NOMO-1 treated with DMSO at 0.1 percent for 48 hours (cell line): ENCODE measurements at regions not wholly inside any gene's neighbourhood (a gene's known extent, or its start where the extent isn't known, plus 50 kb on each side); places are given as distances from the start of the nearest gene placed in this dataset.
"Not testable (repeated sequence)": the region's sequence is repeated elsewhere in the genome, so short reads cannot be mapped to it uniquely, and the experiment has no call there.

Experiments
- DNase-seq: peaks from one replicate; lab custom pipeline; 2025; ENCODE audit not compliant: unreplicated experiment; lab: John Stamatoyannopoulos, UW

DNA sequence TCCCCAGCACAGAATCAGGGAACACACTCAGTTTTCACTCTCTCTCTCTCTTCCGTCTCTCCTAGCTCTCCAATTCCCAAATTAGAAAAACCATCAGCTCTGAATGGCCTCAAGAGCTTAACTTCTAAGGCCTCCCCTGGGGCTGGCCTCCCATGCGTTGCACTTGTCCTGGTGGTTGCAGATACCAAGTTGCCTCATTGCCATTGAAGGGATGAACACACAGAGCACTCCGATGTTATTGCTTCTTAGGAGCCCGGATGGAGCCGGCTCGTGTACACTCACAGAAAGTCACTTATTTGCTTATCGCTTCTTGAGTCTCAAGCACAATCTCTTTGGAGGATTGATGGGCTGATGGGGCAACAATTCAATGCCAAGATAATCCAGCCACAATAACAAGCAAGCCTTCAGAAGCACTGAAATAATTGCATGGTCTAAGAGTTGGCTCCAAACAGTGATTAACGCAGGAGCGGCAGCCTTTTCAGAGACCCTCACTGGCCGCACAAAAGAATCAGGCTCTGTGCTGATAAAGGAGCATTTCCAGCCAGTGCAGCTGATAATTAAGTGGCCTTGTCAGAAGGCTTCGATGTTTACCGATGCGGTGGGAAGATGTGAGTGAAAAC lies 175.8 kb upstream of the TMEM132C start:
- DNase-seq: no peak

DNA sequence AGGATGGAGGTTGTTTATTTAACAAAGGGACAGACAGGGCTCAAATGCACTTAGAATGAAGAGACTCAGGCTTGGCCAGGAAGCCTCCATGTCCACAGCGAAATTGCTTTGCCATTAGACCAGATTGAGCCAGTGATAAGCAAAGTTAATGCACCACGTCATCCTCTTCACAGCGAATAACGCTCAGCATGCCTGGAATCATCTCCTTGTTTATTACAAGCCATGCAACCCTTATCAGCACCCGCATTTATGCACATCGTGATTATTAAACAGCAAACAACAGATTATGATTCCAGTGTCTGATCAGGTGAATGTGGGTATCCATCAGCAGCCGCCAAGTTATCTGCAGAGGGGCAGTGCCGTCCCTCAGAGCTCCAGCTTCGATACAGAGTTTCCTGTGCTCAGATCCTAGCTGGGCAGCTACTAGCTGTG lies 175.0 kb upstream of the TMEM132C start:
- DNase-seq: no peak

DNA sequence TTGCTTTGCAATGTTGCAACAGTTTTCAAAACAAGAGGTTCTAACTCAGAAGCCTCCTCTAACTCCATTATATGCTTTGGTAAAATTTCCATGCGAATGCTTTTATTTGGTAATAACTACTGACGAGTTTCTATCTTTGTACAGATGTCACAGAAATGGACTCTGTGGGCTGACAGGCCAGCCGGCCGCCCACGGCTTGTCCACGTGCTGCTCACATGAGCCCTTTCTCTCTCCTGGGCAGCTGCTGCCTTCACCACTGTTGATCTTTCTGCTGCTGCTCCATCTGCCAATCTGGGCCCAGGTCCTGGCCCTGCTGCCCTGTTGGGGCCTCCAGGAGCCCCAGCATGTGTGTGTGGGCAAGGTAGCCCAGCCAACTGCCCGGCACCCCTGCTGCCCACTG lies 168.2 kb upstream of the TMEM132C start:
- no peak for DNase-seq

DNA sequence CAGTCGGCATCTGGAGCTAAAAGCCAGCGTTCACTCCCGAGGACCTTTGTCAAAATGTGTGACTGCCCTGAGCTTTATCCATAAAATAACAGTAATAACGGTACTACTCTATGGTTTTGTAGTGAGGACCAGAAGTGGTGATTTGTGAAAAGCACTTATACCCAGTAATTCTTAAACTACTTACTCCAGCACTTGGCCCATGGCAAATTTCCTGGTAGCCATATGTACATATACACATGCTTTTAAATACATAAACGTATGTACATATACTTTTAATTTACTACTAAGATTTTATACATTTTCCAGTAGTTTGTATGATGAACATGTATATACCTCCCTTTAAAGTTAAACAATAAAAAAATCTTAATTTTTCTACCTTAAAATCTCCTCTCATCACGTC lies 163.8 kb upstream of the TMEM132C start:
- DNase-seq: no peak

DNA sequence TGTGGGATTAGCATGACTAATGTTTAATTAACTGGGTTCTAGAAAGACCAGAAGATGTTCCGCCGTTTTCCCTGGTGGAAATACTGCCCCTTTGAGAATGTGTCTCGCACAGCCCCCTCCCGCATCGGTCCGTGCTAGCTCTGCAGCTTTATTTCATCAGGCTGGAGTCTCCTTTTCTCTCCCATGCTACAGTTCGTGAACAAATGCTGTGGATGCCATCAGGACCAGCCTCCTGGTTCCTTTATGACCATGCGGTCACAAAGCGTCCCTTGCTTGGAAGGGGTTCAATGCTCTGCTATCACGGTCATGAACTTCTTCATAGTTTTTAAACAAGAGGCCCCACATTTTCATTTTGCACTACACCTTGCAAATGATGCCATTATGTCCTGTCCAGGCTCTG lies 157.7 kb upstream of the TMEM132C start:
- no peak for DNase-seq

DNA sequence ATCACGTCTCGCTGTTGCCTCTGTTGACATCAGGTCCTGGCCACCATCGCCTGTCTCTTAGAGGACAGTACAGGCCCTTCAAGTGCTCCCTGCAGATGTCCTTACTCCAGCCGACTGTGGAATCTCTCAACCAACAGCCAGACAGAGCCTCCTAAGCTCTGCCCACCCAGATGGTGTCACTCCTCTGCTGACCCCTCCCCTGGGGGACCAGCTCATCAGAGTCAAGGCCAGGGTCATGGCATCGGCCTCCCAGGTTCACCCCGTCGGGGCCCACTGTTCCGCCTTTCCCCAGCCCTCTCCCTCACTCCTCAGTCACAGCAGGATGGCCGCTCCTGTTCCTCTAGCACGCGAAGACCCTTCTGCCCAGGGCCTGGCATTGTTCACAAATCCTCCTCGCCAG lies 157.3 kb upstream of the TMEM132C start:
- no peak for DNase-seq

DNA sequence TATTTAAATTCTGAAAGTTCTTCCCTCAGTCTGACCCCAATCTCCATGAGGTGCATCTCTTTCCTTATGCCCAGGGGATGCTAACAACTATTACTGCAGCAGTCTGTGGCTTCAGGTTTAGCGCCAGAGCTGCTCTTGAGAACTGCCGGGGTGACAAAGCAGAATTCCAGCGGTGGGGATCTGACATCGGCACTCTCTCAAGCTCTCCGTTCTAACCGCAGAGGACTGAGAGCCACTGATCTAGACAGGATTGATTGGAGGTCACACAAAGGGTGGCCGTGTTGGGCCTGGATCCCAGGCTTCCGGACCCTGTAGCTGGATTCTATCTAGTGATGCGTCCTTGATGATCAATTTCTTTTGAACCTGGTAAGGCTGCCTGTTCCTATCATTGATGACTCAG lies 155.6 kb upstream of the TMEM132C start:
- DNase-seq: no peak

DNA sequence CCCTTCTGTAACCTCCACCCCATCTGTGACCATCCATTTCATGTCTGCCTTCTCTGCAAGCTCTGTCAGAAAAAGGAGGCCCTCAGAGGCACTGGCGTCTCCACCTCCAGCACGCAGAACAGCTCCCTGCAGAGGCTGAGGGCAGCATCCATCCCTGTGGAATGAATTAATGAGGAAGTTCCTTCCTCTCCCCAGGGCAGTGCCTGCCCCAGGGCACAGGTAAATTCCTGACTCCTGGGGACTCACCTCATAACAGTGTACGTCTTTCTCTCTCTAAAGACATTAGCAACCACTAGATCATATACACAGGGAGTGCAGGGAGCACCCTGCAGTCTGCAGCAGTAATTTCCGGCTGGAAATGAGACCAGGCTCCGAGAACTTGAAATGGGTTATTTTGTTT lies 155.0 kb upstream of the TMEM132C start:
- no peak for DNase-seq

DNA sequence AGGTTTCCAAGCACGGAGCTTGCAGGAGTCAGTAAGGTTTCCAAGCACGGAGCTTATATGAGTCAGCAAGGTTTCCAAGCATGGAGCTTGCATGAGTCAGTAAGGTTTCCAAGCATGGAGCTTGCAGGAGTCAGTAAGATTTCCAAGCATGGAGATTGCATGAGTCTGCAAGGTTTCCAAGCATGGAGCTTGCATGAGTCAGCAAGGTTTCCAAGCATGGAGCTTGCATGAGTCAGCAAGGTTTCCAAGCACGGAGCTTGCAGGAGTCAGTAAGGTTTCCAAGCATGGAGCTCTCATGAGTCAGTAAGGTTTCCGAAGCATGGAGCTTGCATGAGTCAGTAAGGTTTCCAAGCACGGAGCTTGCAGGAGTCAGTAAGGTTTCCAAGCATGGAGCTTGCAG lies 153.7 kb upstream of the TMEM132C start:
- not testable (repeated sequence) for DNase-seq

DNA sequence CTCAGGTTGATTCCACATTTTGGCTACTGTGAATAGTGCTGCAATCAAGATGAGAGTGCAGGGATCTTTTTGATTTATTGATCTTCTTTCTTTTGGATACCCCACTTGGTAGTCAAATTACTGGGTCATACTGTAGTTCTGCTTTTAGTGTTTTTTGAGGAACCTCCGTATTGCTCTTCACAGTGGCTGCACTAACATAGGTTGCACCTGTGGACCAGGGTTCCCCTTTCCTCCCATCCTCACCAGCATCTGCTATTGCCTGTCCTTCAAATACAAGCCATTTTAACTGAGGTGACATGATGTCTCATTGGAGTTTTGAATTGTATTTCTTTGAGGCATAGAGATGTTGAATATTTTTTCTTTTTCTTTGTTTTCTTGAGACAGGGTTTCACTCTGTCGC lies 152.5 kb upstream of the TMEM132C start:
- no peak for DNase-seq

DNA sequence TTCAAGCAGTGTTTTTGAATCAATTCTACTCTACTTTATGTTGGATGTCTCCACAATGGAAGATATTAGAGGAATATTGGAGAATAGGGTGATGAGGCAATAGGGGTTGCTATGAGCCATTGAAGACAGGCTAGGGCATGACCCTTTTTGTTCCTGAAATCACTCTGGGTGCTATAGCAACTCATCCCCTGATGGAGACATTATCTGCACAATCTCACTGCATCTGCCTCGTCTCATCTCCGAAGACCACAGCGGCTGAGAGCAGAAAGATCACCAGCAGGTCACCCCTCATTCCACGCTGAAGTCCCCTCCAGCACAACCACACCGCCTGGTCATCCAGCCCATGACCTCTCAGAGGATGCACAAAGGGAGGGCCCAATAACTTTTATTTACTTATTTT lies 150.4 kb upstream of the TMEM132C start:
- DNase-seq: no peak

DNA sequence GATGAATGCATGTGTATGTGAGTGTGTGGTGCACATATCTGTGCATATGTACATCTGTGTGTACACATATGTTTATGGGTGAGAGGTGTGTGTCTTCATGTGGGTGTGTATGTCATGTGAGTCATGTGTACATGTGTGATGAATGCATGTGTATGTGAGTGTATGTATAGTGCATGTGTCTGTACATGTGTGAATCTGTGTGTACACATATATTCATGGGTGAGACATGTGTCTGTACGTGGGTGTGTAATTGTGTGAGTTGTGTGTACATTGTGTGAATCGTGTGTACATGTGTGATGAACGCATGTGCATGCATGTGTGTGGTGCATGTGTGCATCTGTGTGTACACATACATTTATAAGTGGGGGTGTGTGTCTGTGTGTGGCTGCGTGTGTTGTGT lies 146.9 kb upstream of the TMEM132C start:
- no peak for DNase-seq

DNA sequence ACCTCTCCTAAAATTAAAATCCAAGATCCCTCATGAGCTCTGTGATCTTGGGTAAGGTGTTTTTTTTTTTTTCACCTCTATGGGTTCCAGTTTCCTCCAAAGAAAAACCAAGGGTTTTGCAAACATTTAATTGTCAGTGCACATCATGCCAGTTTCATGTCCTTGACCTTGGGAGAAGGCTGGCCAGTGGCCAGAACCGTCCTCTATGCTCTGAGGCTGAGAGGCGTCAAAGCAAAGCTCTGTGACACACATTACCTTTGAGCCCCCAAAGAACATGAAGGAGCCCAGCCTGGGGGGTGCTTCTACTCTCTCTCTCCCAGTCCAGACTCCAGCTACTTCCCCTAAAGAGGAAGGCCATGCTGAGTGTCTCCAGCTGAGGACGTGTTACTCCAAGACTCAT lies 145.5 kb upstream of the TMEM132C start:
- no peak for DNase-seq

DNA sequence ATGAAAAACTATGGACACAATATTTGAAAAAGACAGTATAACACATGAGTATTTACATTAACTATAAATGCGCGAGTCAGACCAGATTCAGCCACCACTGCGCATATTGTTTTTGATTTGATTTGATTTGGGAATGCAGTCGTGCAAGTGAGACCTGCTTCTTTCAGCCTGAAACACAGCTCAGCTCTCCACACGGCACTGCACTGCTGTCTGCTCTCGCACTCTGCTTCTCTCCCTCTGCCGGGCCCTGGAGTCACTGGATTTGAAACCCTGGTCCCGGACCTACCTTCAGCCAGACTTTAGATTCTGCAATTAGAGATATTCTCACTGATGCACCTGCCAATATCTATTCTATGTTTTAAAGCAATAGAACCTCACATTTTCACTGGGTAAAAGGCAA lies 143.9 kb upstream of the TMEM132C start:
- DNase-seq: no peak

DNA sequence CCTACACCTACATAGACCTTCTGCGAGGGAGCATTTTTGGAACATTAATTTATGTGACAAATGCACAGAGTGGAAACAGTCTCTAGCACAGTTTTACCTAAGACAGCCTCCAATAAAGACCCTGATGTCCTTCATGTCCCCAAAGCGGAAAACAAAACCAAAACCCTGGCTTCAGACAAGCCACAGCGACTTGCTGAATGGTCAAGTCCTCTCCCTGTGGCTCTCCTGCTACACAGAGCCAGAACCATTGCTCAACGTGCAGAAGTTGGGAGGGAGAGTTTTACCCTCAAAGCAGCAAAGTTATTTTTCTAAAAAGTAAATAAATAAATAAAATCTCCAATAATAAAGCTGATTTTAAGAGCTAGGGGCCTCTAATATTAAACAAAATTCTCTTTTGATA lies 135.0 kb upstream of the TMEM132C start:
- DNase-seq: no peak

DNA sequence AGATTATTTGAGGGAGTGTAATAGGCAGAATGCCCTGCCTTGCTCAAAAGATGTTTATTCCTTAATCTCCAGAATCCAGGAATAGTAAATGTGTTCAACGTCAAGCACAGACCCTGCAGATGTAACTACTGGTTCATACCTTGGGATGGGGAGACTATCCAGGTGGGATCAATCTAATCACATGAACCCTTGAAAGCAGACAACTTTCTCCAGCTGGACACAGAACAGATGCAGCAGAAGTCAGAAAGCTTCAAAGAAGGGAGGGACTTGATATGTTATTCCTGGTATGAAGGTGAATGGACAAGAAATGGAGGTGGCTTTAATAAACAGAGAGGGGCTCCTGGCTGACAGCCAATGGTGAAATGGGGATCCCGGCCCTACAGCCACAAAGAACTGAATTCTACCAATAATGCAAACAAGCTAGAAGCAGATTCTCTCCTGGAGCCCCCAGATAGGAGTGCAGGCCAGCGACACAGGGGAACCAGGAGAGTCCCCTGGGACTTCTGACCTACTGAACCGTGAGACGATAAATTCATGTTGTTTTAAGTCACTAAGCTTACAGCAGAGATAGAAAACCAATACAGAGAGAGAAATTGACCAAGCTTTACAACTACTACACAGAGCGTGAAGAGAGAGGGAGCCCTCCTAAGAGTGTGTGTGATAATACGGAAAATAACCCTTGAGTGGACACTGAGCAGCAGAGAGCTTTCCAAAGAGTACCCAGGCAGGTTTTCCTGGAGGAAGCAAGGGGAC lies 133.5 kb upstream of the TMEM132C start:
- no peak for DNase-seq

DNA sequence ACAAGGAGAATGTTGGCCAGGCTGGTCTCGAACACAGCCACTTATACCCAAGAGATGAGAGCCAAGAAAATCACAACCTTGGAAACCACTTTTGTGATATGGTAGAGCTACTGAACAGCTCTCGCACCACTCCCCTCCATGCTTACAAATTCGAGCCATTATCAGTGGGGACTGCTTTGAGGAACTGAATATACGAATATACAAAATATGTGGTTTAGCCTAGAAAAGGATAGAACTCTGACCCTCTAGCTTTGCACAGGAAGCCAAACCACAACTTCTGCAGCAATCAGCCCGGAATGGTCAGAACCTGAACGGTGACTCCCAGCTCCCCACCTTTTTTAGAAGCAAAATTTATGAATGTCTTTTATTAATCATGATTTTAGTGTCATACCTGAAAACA lies 129.8 kb upstream of the TMEM132C start:
- no peak for DNase-seq

DNA sequence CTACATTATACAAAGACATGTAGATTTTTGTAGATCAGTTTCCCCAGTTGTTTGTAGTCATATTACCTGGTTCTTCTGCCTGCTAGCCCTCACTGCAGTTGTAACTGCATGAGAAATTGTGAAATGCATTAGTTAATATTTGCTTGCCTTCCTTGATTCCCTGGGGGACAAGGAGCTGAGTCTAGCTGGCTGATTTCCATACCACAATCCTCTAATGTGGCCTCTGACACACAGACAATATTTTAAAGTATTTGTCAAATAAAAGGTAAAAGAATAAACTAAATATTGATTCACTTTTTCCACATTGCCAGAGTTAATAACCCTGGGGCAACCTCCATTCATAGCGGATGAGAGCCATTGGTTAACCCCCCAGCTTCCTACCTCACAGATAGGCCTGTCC lies 128.8 kb upstream of the TMEM132C start:
- no peak for DNase-seq

DNA sequence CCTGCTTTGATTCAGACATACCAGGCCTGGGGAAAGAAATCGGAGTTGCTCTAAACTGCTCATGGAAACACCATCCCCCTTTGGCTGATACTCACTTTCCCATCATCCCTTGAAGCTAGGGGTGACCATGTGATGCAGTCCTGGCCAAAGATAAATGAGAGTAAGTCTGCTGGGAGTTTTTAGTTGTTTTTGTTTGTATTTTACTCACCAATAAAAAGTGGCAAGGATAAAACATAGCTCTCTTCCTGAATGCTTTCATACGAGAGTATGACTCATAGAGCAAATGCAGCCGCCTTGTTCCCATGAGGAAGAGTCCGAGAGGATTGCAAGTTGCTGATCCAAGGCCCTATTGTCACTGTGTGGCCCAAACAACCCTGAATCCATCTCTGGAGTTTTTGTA lies 126.4 kb upstream of the TMEM132C start:
- no peak for DNase-seq

DNA sequence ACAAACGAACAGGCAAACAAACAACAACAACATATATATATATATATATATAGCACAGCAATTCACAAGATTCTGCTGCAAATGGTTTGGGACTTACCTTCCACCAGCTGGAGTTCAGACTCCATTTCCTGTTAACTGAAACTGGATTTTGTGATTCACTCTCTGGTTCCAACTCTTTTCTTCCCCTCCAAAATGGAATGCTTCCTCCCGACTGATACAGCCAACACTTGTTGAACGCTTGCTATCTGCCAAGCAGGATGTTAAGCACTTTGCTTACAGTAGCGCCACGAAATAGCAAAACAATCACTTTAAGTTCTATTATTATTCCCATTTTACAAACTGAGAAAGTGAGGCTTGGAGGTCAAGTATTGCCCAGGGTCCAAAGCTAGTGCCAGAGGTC lies 116.0 kb upstream of the TMEM132C start:
- no peak for DNase-seq

DNA sequence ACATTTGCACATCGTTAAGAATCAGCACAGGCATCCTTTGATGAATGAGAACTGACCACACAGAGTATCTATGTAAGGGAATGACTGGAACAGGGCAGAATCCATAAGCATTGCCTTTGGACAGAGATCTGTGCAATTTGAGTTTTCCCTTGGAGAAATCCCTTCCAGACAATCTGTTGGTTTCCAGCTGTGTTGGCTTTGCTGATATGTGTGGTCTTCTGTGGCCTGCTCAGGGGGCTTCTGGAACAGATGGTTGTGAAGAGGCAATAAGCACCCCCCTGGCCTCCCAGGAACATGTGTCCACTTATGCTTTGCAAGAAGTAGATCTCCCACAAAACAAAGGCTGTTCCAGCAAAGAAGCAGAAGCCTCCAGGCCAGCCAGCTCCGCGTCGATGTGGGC lies 111.4 kb upstream of the TMEM132C start:
- no peak for DNase-seq

DNA sequence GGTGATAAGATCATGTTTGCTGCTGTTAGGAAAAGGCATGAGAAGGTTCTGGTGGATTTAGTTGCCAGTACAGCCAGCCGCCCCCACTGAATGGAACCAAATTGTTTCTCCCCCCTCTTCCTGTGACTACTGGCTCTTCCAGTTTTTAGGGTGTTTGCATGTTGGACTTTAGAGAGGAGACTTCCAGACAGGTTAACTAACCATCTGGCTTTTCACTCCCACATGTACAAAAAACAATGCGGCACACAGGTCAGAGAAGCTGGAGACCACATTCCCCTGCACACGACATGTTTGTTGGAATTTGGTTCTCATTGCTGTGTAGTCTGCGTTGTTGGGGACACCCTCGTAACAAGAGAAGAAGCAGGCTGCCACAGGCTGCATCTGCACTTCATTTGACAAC lies 103.9 kb upstream of the TMEM132C start:
- no peak for DNase-seq

DNA sequence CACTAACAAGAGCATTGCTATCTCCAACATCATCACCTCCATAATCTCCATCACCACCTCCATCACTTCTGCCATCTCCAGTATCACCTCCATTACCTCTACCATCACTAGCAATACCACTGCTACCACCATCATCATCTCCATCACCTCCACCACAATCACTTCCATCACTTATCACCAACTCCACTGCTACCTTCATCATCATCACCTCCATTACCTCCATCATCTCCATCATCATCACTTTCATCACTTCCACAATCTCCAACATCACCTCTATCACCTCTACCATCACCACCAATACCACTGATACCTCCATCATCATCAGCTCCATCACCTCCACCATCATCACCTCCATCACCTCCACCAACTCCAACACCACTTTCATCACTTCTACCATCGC lies 102.4 kb upstream of the TMEM132C start:
- no peak for DNase-seq
